ENCODE measurements at regions not wholly inside any gene's neighbourhood (a gene's known extent, or its start where the extent isn't known, plus 50 kb on each side); places are given as distances from the start of the nearest gene placed in this dataset.

DNA sequence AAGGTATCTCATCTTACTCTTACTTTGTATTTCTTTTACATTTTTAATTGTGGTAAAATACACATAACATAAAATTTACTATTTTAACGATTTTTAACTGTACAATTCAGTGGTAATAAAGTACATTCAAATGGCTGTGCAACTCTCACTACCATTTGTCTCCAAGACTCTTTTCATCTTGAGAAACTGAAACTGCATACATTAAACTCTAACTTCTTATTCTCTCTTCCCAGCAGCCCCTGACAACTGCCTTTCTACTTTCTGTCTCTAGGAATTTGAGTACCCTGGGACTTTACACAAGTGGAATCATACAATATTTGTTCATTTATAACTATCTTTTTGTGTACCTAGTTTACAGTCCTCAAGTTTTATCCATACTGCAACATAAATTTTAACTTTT, 725.8 kb upstream of the KIRREL3 start:
- TF ChIP-seq CTCF (IDR thresholded peaks at IDR 0.05; ENCODE audit: unreplicated experiment), result no peak
- ChIA-PET POLR2A (no interaction called here), CTCF (no interaction called here)
- intact Hi-C loops (cut with micrococcal nuclease), result no loop called here
- no peaks in the 10 kb centered on the region for H3K27me3 Mint-ChIP-seq (ENCODE audit: insufficient read depth, unreplicated experiment)
- BruUV-seq (replicated peaks), result no TSS peak
- no peak overlapping the region for H3K4me3 Mint-ChIP-seq (ENCODE audit: unreplicated experiment)
- H3K27ac Mint-ChIP-seq (ENCODE audit: low read depth, unreplicated experiment), result no peak overlapping the region
- no peaks in the 10 kb centered on the region for H3K4me1 Mint-ChIP-seq (ENCODE audit: insufficient read depth, unreplicated experiment)
- H3K36me3 Mint-ChIP-seq (ENCODE audit: insufficient read depth, unreplicated experiment), result no peaks in the 10 kb centered on the region
- DNase-seq (ENCODE audit: unreplicated experiment), result no peak
- peaks cover 6% of the 10 kb centered on the region for H3K9me3 Mint-ChIP-seq (ENCODE audit: unreplicated experiment)

DNA sequence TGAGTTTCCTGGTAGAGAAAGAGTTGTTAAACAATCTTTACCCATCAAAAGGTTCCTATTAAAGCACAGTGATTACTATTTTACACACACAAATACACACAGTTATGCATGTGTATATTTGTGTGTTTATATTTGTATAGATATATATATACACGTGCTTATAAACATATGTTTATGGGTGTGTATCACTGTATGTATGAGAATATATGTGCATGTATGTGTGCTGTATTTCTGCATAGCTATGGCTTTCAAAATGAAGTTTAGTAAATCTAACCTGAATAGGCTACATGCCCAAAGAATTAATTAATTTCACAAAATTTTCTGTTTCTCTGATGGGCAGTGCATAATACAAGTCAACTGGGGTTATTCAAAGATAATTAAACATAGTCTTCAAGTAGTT, 723.1 kb upstream of the KIRREL3 start:
- POLR2A ChIA-PET, result no interaction called here
- Mint-ChIP-seq H3K4me3 (ENCODE audit: unreplicated experiment) (no peak overlapping the region), H3K27me3 (ENCODE audit: insufficient read depth, unreplicated experiment) (no peaks in the 10 kb centered on the region), H3K4me1 (ENCODE audit: insufficient read depth, unreplicated experiment) (no peaks in the 10 kb centered on the region), H3K9me3 (ENCODE audit: unreplicated experiment) (no peaks in the 10 kb centered on the region), H3K27ac (ENCODE audit: low read depth, unreplicated experiment) (no peak overlapping the region), H3K36me3 (ENCODE audit: insufficient read depth, unreplicated experiment) (no peaks in the 10 kb centered on the region)
- CTCF ChIA-PET, result no interaction called here
- TF ChIP-seq CTCF (IDR thresholded peaks at IDR 0.05; ENCODE audit: unreplicated experiment), result no peak
- no TSS peak for BruUV-seq (replicated peaks)
- intact Hi-C loops (cut with micrococcal nuclease), result no loop called here
- no peak for DNase-seq (ENCODE audit: unreplicated experiment)

- intact Hi-C loops (cut with micrococcal nuclease), result no loop called here
- ChIA-PET POLR2A (no interaction called here), CTCF (interaction anchor here (0.9 kb wide), 1 partner anchor 70 kb away, joined by 3 read pairs; no protein-coding TSS in a partner anchor)
- Mint-ChIP-seq H3K27ac (ENCODE audit: low read depth, unreplicated experiment) (no peak overlapping the region), H3K27me3 (ENCODE audit: insufficient read depth, unreplicated experiment) (no peaks in the 10 kb centered on the region), H3K9me3 (ENCODE audit: unreplicated experiment) (no peaks in the 10 kb centered on the region), H3K36me3 (ENCODE audit: insufficient read depth, unreplicated experiment) (no peaks in the 10 kb centered on the region), H3K4me3 (ENCODE audit: unreplicated experiment) (no peak overlapping the region), H3K4me1 (ENCODE audit: insufficient read depth, unreplicated experiment) (no peaks in the 10 kb centered on the region)
- DNase-seq (ENCODE audit: unreplicated experiment), result no peak
- BruUV-seq (replicated peaks), result no TSS peak
- no peak for TF ChIP-seq CTCF (IDR thresholded peaks at IDR 0.05; ENCODE audit: unreplicated experiment)
These were observed 712.7 kb upstream of the KIRREL3 start for GRCh38 chr11:127713226-127713625.

DNA sequence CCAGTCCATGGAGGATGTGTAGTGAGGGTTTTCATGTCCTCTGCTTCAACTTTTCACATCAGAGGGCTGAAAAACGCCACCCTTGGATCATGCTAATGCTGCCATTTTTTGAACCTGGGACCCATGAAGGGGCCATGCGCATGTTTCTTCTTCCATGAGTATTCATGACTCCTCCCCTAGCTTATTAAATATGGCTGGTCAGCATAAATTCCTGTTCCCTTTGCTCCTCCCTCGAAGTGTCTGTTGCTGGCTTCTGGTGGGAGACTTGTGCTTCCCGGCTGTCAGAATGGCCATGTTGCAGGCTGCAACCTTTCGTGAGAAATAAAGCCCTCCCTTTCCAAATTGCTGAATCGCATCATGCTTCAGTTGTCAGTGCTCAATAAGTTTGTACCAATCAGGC, 711.2 kb upstream of the KIRREL3 start:
- intact Hi-C loops (cut with micrococcal nuclease), result no loop called here
- no TSS peak for BruUV-seq (replicated peaks)
- Mint-ChIP-seq H3K27ac (ENCODE audit: low read depth, unreplicated experiment) (no peak overlapping the region), H3K4me3 (ENCODE audit: unreplicated experiment) (no peak overlapping the region), H3K36me3 (ENCODE audit: insufficient read depth, unreplicated experiment) (no peaks in the 10 kb centered on the region), H3K9me3 (ENCODE audit: unreplicated experiment) (no peaks in the 10 kb centered on the region), H3K27me3 (ENCODE audit: insufficient read depth, unreplicated experiment) (no peaks in the 10 kb centered on the region), H3K4me1 (ENCODE audit: insufficient read depth, unreplicated experiment) (no peaks in the 10 kb centered on the region)
- CTCF ChIA-PET, result no interaction called here
- no peak for DNase-seq (ENCODE audit: unreplicated experiment)
- no peak for TF ChIP-seq CTCF (IDR thresholded peaks at IDR 0.05; ENCODE audit: unreplicated experiment)
- POLR2A ChIA-PET, result no interaction called here

Data from MCF 10A (cell line).